ENCODE measurements at regions not wholly inside any gene's neighbourhood (a gene's known extent, or its start where the extent isn't known, plus 50 kb on each side); places are given as distances from the start of the nearest gene placed in this dataset.
A peak's percentile ranks its signal among the peaks of the same experiment; 100 is the strongest.
"Not testable (repeated sequence)": the region's sequence is repeated elsewhere in the genome, so short reads cannot be mapped to it uniquely, and the experiment has no call there.

GRCh38 chr1:219060798-219061197 lies 112.9 kb upstream of the LYPLAL1 start:
- Mint-ChIP-seq H3K27me3 (ENCODE audit: unreplicated experiment) (no peaks in the 10 kb centered on the region), H3K4me3 (ENCODE audit: unreplicated experiment) (no peak overlapping the region), H3K9me3 (ENCODE audit: unreplicated experiment) (peaks cover 5% of the 10 kb centered on the region), H3K27ac (ENCODE audit: unreplicated experiment) (no peak overlapping the region), H3K4me1 (ENCODE audit: unreplicated experiment) (peaks cover 8% of the 10 kb centered on the region), H3K36me3 (ENCODE audit: unreplicated experiment) (peaks cover 7% of the 10 kb centered on the region)
- no peak for DNase-seq (ENCODE audit: extremely low spot score, unreplicated experiment)
- TF ChIP-seq CTCF (IDR thresholded peaks at IDR 0.05), result no peak

- no peak overlapping the region for H3K4me3 Mint-ChIP-seq (ENCODE audit: unreplicated experiment)
- TF ChIP-seq CTCF (IDR thresholded peaks at IDR 0.05), result no peak
- peaks cover 4% of the 10 kb centered on the region for H3K36me3 Mint-ChIP-seq (ENCODE audit: unreplicated experiment)
- H3K9me3 Mint-ChIP-seq (ENCODE audit: unreplicated experiment), result peaks cover 4% of the 10 kb centered on the region
- DNase-seq (ENCODE audit: extremely low spot score, unreplicated experiment), result no peak
- H3K27me3 Mint-ChIP-seq (ENCODE audit: unreplicated experiment), result no peaks in the 10 kb centered on the region
- peaks cover 22% of the 10 kb centered on the region for H3K4me1 Mint-ChIP-seq (ENCODE audit: unreplicated experiment)
- no peak overlapping the region for H3K27ac Mint-ChIP-seq (ENCODE audit: unreplicated experiment)
These were observed 111.5 kb upstream of the LYPLAL1 start for GRCh38 chr1:219062161-219062560.

DNA sequence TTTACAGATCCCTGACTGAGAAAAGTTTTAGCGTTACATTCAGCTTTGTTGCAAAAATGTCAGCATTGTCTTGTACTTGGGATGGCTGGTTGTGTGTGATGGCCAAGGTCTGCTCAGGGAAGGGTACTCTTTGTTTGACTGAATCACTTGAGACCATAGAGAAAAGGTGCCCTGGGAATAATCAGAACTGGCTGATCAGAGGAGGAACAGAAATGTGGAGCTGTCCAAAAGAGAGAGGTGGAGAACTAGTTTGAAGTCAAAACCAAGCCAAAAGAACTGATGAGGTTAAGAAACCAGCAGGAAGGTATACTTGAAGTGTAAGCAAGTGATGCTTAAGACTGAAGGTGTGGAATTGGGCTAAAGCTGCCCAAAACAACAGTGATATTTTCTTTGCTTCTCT lies 107.6 kb upstream of the LYPLAL1 start:
- Mint-ChIP-seq H3K4me1 (ENCODE audit: unreplicated experiment) (peaks cover 17% of the 10 kb centered on the region), H3K27me3 (ENCODE audit: unreplicated experiment) (no peaks in the 10 kb centered on the region), H3K4me3 (ENCODE audit: unreplicated experiment) (no peak overlapping the region), H3K27ac (ENCODE audit: unreplicated experiment) (peak overlapping the region; percentile 56), H3K36me3 (ENCODE audit: unreplicated experiment) (no peaks in the 10 kb centered on the region), H3K9me3 (ENCODE audit: unreplicated experiment) (peaks cover 8% of the 10 kb centered on the region)
- TF ChIP-seq CTCF (IDR thresholded peaks at IDR 0.05), result no peak
- no peak for DNase-seq (ENCODE audit: extremely low spot score, unreplicated experiment)

DNA sequence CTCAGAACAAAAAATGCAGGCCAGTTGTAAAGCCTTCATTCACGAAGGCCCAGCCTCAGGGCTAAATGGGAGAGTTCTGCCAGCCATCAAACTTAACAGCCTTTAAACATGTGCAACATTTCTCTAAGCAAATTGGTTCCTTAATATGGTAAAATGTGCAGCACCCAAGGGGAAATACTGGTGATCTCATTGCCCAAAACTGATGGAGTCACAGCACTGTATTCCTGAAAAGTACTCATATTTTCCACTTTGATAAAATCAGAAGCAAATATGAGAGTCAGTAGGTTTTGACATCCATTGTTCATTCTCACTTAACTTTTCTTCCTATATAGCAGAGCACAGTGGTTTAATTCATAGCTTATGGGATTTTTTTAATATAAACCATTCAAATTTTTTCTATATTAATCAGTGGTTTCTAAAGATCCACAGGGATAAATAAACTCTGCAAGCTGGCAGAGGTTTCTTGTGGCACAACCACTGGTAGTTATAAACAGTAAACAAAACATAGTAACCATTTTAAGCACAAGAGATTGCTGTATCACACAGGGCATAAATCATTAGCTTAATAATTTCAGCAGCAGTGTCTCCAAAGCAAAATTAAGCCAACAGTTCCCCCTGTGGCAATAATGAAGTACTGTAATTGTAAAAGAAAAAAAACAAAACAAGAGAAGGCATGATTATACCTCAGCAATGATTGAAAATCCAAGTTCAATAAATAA lies 106.9 kb upstream of the LYPLAL1 start:
- no peak overlapping the region for H3K4me3 Mint-ChIP-seq (ENCODE audit: unreplicated experiment)
- H3K4me1 Mint-ChIP-seq (ENCODE audit: unreplicated experiment), result peaks cover 17% of the 10 kb centered on the region
- H3K36me3 Mint-ChIP-seq (ENCODE audit: unreplicated experiment), result no peaks in the 10 kb centered on the region
- H3K27ac Mint-ChIP-seq (ENCODE audit: unreplicated experiment), result peak overlapping the region; percentile 9
- H3K9me3 Mint-ChIP-seq (ENCODE audit: unreplicated experiment), result peaks cover 8% of the 10 kb centered on the region
- peak; percentile 64 for TF ChIP-seq CTCF (IDR thresholded peaks at IDR 0.05)
- H3K27me3 Mint-ChIP-seq (ENCODE audit: unreplicated experiment), result no peaks in the 10 kb centered on the region
- DNase-seq (ENCODE audit: extremely low spot score, unreplicated experiment), result no peak

- Mint-ChIP-seq H3K27ac (ENCODE audit: unreplicated experiment) (no peak overlapping the region), H3K36me3 (ENCODE audit: unreplicated experiment) (no peaks in the 10 kb centered on the region), H3K4me3 (ENCODE audit: unreplicated experiment) (no peak overlapping the region), H3K4me1 (ENCODE audit: unreplicated experiment) (peaks cover 17% of the 10 kb centered on the region), H3K27me3 (ENCODE audit: unreplicated experiment) (no peaks in the 10 kb centered on the region), H3K9me3 (ENCODE audit: unreplicated experiment) (peaks cover 12% of the 10 kb centered on the region)
- no peak for TF ChIP-seq CTCF (IDR thresholded peaks at IDR 0.05)
- DNase-seq (ENCODE audit: extremely low spot score, unreplicated experiment), result no peak
These were observed 106.3 kb upstream of the LYPLAL1 start for GRCh38 chr1:219067350-219067712.

- peaks cover 17% of the 10 kb centered on the region for H3K4me1 Mint-ChIP-seq (ENCODE audit: unreplicated experiment)
- not testable (repeated sequence) for H3K27me3 Mint-ChIP-seq (ENCODE audit: unreplicated experiment)
These were observed 103.3 kb upstream of the LYPLAL1 start for GRCh38 chr1:219070395-219070794.

More at GRCh38 chr1:219070395-219070794, 103.3 kb upstream of the LYPLAL1 start:
- not testable (repeated sequence) for H3K27ac Mint-ChIP-seq (ENCODE audit: unreplicated experiment); DNase-seq (ENCODE audit: extremely low spot score, unreplicated experiment); H3K4me3 Mint-ChIP-seq (ENCODE audit: unreplicated experiment); H3K36me3 Mint-ChIP-seq (ENCODE audit: unreplicated experiment)
- H3K9me3 Mint-ChIP-seq (ENCODE audit: unreplicated experiment), result peaks cover 19% of the 10 kb centered on the region

Measured in osteocyte (in vitro differentiated cells).